Stimulated activated CD4-positive, alpha-beta T cell treated with anti-CD3 and anti-CD28 coated beads, Interleukin-2, amount 100 ng/mL, for 4 hours (primary cell): ENCODE measurements at regions not wholly inside any gene's neighbourhood (a gene's known extent, or its start where the extent isn't known, plus 50 kb on each side); places are given as distances from the start of the nearest gene placed in this dataset.
A peak's percentile ranks its signal among the peaks of the same experiment; 100 is the strongest.

ENCODE experiments used
- DNase-seq: peaks from one replicate; pipeline ENCODE4 v3.0.0-alpha.2; 2020; ENCODE audit warnings: low read depth

DNA sequence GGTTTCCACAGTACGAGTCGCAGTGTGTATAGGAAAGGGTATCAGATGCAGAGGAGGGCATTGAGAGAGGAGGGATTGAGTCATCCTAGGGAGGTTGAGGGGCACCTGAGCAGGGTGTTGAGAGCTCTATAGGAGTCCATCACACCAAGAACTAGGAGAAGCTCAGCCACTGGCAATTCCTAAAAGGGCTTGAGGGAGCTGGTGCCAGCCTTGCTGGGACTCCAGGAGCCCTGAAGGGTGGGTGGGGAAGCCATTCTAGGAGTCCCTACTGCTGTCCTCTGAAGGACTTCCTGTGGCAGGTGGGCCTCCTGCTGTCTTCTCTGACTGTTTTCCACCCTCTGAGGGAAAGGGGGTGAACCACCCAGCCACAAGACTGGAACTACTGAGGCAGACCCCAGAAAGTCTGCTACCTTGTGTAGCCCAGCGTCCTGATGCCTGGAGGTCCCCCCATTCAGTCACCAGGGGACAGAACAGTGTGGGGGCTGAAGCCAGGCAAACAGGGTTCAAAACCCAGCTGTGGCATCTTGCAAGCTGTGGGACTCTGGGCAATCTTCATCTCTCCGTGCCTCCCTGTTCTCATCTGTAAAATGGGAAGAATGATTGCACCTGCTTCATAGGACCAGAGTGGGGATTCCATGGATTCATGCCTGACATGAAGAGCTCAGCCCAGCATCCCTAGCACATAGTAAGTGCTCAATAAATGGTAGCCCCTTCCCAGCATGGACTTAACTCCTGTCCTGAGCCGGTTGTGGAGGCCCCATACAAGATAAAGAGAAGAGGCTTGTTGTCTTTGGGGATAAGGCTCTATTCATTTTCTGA, 149.5 kb downstream of the C9orf50 start:
- DNase-seq: no peak

- DNase-seq: no peak
Observed at GRCh38 chr9:129469988-129470316, 150.9 kb downstream of the C9orf50 start.

GRCh38 chr9:129469188-129469987, 151.5 kb downstream of the C9orf50 start:
- DNase-seq: no peak

DNA sequence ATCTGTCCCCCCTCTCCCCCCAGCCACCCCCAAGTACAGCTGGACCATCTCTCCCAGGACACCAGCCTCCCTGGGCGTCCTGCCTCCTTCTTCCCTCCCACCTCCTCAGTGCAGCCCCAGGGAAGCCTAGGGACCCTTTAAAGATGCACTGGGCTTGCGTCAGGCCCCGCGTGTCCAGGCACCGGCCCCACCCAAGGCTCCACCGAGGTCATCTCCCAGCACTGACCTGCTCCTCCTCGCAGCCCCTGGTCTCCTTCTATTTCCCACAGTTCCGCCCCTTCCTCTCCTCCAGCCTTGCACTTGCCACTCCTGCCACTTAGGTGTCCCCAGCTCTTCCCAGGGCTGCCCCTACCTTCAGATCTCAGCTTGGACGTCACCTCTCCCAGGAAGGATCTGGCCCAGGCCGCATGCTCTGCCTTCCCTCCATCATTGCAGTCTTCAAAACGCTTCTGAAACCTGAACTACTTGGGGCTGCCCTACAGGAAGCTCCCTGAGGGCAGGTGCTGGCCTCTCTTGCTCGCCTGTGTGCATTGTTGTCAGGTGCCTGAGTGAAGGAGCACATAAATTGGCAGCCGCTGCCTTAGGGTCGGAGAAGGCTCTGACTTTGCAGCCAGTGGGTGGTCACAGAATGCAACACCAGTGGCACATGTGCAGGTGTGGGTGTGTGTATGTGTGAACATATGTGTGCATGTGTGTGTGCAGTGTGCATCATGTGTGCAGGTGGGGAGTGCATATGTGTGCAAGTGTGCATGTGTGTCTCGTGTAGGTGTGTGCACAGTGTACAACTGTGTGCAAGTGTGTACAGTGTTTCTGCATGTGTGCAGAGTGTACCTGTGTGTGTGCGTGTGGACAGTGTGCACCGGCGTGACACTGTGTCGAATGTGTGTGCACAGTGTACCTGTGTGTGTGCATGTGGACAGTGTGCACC, 152.9 kb downstream of the C9orf50 start:
- DNase-seq: no peak

- DNase-seq: no peak
Observed at GRCh38 chr9:129467004-129467588, 153.8 kb downstream of the C9orf50 start.

DNA sequence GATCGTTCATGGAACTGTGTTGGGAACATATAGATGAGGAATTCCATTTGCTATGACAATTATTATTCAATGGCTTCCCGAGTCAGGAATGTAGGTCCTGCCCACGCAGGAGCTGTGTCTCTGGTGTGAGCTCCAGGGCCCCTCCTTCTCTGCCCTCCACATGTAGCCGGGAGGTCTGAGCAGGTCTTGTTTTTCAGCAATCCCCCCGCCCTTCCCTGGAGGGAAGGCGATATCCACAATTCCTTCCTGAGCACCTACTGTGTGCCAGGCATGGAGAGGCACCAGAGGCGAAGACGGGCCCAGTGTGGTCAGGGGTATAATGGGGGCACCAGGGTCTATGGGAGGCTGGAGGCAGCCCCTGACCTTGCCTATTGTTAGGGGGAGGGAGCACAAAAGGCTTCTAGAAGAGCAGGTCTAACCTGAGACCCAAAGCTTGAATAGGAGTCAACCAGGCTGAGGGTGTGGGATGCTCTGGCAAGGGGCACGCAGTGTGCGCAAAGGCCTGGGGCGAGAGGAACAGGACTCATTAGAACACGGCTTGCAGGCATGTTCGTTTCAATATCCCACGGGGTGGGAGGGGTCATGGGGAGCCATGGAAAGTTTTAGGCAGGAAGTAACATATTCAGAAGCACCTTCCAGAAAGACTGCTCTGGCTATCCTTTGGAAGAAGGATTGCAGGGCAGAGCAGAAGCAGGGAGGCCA, 154.9 kb downstream of the C9orf50 start:
- DNase-seq: no peak

DNA sequence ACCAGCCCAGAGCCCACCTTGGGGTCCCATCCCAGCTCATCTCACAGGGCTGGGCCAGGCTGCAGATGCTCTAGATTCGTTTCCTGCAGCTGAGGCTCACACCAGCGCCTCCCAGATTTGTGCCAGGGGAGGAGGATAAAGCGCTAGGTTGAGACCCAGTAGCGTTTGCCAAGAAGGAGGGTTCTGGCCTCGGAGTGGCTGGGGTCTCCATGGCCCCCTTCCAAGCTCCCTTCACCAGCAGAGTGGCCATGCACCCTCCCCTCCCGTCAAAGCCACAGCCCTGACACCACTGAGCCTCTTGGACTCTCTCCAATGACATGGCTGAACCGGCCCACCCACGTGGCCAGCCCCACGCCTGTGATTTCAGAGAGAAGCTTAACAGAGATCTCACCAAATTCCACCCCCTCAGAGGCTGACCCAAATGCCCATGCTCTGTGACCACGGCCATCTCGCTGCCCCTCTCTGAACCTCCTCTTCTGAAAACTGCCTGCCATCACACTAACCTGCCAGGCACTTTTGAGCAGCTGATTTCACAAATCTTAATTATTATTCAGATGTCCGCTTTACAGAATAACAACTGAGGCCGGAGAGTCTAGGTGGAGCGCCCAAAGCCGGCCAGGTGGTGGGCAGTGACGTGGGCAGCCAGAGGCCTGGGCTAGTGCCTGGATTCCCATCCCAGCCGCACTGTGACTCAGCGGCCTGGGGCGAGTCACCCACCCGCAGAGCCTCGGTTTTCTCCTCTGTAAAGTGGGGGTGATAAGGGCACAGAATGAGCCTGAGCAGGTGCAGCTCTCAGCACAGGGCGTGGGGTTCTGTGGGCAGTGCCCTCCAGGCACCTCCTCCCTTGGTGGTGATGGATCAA, 155.7 kb downstream of the C9orf50 start:
- no peak for DNase-seq

DNA sequence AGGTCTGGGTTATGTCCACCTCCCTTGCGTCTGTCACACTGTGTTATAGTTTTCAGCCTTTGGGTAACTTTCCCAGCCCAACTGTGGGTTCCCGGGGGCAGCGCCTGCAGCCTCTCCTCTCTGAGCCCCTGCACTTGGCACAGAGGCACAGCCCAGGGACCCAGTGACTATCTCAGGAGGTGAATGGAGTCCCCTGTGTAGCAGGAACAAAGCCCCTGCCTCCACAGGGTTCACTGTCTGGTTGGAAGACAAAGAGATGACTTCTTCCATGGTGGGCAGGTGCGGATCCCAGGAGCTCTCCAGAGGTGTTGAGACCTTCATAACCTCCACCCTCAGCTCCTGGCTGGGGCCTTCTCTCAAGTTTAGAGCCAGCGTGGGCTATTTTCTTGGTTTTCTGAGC, 156.9 kb downstream of the C9orf50 start:
- DNase-seq: no peak

- no peak for DNase-seq
Observed at GRCh38 chr9:129463477-129463876, 157.4 kb downstream of the C9orf50 start.

- no peak for DNase-seq
Observed at GRCh38 chr9:129462360-129462759, 158.5 kb downstream of the C9orf50 start.

DNA sequence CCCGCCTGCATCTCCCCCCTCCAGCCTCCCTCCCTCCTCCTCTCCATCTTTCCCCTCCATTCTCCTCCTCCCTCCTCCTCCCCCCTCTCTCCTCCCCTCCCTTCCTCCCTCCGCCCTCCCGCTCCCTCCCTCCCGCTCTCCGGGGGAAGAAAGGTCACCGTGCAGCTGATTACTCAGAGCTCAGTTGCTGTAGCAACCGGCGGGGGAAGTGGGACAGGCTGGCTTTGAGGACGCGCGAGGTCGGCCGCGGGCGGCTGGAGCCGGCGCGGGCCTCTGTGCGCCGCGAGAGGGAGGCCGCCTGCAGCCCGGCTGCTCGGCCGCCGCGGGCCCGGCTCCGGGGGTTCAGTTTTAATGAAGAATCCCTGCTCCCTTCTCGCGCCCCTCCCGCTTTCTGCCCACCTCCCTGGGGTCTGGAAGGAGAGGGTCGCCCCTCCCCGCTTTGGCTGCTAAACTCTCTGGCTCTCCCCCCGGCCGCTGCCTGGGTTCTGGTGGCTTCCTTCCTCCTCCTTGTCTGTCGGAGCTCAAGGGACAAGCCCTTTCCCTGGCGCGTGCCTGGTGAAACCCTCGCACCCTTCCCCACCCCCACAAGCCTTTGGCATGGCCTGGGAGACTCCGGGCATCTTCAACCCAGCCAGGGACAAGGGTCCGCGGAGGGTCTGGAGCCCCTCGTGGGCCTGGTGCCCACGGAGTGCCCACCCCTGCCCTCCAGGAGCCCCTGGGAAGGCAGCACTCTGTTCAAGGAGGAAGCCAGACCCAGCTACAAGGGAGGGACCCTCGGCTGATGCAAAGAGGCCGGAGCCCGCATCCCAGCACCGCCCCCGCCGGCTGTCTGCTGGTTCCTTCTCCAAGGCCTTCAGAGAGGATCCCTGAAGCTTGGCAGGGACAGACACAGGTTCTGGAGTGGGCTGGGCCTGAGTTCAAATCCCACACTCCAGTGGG, 160.3 kb downstream of the C9orf50 start:
- DNase-seq: peak; percentile 89

- no peak for DNase-seq
Observed at GRCh38 chr9:129459547-129460322, 161.2 kb downstream of the C9orf50 start.

DNA sequence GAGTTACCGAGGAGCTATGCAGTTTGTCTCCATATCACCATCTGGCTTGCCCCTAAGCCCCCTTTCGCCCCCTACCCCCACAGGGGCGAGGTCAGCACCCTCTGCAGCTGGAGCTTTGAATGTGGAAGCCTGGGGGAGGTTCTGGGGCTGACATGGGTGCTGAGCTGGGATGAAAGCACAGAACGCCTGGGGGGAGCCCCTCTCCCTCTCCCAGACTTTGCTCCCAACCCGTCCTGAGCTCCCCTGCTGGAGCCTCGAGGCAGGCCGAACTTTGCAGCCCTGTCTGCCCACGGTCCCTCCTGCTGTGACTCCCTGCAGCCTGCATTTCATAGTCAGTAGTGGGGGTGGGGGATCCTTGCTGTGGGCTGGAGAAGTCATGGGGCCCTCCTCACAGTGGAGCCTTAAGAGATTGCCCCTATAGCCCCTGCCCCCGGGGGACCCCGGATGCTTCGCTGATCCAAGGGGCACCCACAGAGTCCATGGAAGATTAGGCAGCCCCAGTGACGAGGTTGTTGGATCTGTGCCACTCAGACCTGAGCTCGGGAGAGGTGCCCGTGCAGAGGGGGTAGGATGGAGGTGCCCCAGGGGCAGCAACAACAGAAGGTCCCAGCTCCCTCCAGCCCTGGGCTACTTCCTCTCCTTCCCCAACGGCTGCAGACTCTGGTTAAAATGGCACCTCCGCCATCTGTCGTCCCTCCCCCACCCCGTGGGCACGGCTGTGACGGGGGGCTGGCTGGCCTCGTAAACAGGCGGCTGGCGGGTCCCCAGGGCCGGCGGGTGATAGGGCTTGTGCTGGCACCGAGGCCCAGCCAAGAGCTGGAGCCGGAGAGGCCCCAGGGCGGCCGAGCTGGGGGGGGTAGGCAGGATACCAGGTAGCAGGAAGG, 162.0 kb downstream of the C9orf50 start:
- DNase-seq: no peak

GRCh38 chr9:129458155-129458661, 162.7 kb downstream of the C9orf50 start:
- no peak for DNase-seq

GRCh38 chr9:129457325-129457779, 163.5 kb downstream of the C9orf50 start:
- no peak for DNase-seq

DNA sequence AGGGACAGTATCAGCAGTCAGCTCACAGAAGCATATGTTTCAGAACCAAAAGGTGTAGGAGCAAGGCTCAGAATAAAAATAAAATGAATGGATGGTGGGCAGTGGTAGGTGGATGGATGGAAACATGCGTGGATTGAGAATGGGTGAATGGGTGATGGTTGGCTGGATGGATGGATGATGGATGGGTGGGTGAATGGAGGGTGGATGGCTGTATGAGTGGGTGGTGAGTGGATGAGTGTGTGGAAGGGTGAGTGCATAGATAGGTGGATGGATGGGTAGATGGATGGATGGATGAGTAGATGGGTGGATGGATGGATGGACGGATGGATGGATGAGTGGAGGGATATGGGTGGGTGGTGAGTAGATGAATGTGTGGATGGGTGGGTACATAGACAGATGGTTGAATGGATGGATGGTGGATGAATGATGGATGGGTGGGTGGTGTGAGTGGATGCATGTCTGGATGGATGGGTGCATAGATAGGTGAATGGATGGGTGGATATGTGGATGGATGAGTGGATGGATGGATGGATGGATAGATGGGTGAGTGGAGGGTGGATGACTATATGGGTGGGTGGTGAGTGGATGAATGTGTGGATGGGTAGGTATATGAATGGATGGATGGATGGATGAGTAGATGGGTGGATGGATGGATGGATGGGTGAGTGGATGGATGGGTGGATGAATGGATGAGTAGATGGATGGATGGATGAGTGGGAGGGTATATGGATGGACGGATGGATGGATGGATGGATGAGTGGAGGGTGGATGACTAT, 164.2 kb downstream of the C9orf50 start:
- no peak for DNase-seq
